ENCODE measurements at regions not wholly inside any gene's neighbourhood (a gene's known extent, or its start where the extent isn't known, plus 50 kb on each side); places are given as distances from the start of the nearest gene placed in this dataset.

DNA sequence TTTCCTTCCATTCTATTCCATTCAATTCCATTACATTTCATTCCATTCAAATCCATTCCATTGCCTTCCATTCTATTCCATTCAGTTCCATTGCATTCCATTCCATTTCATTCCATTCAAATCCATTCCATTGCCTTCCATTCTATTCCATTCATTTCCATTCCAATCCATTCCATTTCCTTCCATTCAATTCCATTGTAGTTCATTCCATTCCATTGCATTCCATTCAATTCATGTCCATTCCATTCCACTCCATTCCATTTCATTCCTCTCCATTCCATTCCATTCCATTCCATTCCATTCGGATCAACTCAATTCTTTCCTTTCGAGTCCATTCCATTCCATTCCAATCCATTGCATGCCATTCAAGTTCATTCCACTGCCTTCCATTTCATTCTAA, 1128.3 kb downstream of the RPIA start:
- no peak for TF ChIP-seq EZH2 (IDR thresholded peaks at IDR 0.05; ENCODE audit: borderline replicate concordance, insufficient read depth, low read length, poor library complexity, severe bottlenecking)
- TF ChIP-seq, protein P1, sequence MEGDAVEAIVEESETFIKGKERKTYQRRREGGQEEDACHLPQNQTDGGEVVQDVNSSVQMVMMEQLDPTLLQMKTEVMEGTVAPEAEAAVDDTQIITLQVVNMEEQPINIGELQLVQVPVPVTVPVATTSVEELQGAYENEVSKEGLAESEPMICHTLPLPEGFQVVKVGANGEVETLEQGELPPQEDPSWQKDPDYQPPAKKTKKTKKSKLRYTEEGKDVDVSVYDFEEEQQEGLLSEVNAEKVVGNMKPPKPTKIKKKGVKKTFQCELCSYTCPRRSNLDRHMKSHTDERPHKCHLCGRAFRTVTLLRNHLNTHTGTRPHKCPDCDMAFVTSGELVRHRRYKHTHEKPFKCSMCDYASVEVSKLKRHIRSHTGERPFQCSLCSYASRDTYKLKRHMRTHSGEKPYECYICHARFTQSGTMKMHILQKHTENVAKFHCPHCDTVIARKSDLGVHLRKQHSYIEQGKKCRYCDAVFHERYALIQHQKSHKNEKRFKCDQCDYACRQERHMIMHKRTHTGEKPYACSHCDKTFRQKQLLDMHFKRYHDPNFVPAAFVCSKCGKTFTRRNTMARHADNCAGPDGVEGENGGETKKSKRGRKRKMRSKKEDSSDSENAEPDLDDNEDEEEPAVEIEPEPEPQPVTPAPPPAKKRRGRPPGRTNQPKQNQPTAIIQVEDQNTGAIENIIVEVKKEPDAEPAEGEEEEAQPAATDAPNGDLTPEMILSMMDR (IDR thresholded peaks at IDR 0.05; ENCODE audit: poor library complexity, severe bottlenecking), result no peak
- no peak for TF ChIP-seq POLR2AphosphoS5 (IDR thresholded peaks at IDR 0.05)
- TF ChIP-seq EP300 (conservative IDR thresholded peaks at IDR 0.05; ENCODE audit: poor library complexity, severe bottlenecking), result no peak
- no peak for TF ChIP-seq TAF1 (IDR thresholded peaks at IDR 0.05; ENCODE audit: low read depth)
- no peak for TF ChIP-seq MXI1 (conservative IDR thresholded peaks at IDR 0.05; ENCODE audit: poor library complexity, severe bottlenecking)
- TF ChIP-seq SMC3 (conservative IDR thresholded peaks at IDR 0.05; ENCODE audit: poor library complexity), result no peak
